Spleen (tissue), 7 donors: ENCODE measurements at regions not wholly inside any gene's neighbourhood (a gene's known extent, or its start where the extent isn't known, plus 50 kb on each side); places are given as distances from the start of the nearest gene placed in this dataset.

Experiments
- CTCF ChIP-seq, 11 experiments: fragments of 200-600 bp in 7 of 11; fragments of 450-650 bp in 4 of 11; sonication (generic) in 4 of 11; IDR thresholded peaks in 8 of 11; conservative IDR thresholded peaks in 3 of 11; 1 replicate in 7 of 11; 2 replicates in 4 of 11; pipeline versions ENCODE4 v1.4.0 to v1.8.0; 2016 to 2021; ENCODE audit warnings: antibody characterized with exemption in 11 of 11, inconsistent platforms in 4 of 11, mild to moderate bottlenecking in 1 of 11
- POLR2A ChIP-seq, 3 donors: fragments of 450-650 bp; IDR thresholded peaks; one replicate each; pipeline ENCODE4 v1.5.1; 2017; ENCODE audit warnings: antibody characterized with exemption in 3 of 3, mild to moderate bottlenecking in 1 of 3
- POLR2AphosphoS5 ChIP-seq, 3 donors: sonication (generic); formaldehyde crosslinking; IDR thresholded peaks; one replicate each; pipeline ENCODE4 v1.5.1; 2017; ENCODE audit warnings: antibody characterized with exemption in 3 of 3
- donor health status: DM: no; HTN: no; CAD: no; lungs with moderate emphysema.
- donor health status: DM: no; HTN: no; CAD: no.
- donor health status: DM: no; HTN: no; CAD: no.

GRCh38 chr5:17917465-17917864 is 283.2 kb downstream of the TAF11L14 start:
- TF ChIP-seq POLR2A (IDR thresholded peaks at IDR 0.05) (no peak), CTCF (IDR thresholded peaks at IDR 0.05 in 8 of 11, conservative IDR thresholded peaks at IDR 0.05 in 3 of 11) (no peak), POLR2AphosphoS5 (IDR thresholded peaks at IDR 0.05) (no peak)
